Kidney epithelial cell (primary cell): ENCODE measurements at regions not wholly inside any gene's neighbourhood (a gene's known extent, or its start where the extent isn't known, plus 50 kb on each side); places are given as distances from the start of the nearest gene placed in this dataset.
A peak's percentile ranks its signal among the peaks of the same experiment; 100 is the strongest.

Experiments used
- DNase-seq: peaks from one replicate; pipeline ENCODE4 v3.0.0-alpha.2; 2010; ENCODE audit warnings: low read depth
- H3K27me3 ChIP-seq: 2 replicates; pipeline ENCODE4 v1.6.0; 2011; ENCODE audit warnings: low read length; ENCODE audit not compliant: control insufficient read depth, insufficient read depth
- H3K36me3 ChIP-seq: 2 replicates; pipeline ENCODE4 v1.5.1; 2011; ENCODE audit warnings: low read length; ENCODE audit not compliant: control insufficient read depth, insufficient read depth
- H3K4me3 ChIP-seq: 2 replicates; pipeline ENCODE4 v1.5.1; 2011; ENCODE audit warnings: low read depth, mild to moderate bottlenecking, control low read depth, low read length
- TF ChIP-seq, protein P1 (sequence below): IDR thresholded peaks from 2 replicates; pipeline ENCODE4 v1.5.1; 2011; ENCODE audit warnings: mild to moderate bottlenecking, moderate library complexity, low read length, control low read depth, inconsistent platforms; ENCODE audit not compliant: insufficient read depth, poor library complexity, severe bottlenecking

DNA sequence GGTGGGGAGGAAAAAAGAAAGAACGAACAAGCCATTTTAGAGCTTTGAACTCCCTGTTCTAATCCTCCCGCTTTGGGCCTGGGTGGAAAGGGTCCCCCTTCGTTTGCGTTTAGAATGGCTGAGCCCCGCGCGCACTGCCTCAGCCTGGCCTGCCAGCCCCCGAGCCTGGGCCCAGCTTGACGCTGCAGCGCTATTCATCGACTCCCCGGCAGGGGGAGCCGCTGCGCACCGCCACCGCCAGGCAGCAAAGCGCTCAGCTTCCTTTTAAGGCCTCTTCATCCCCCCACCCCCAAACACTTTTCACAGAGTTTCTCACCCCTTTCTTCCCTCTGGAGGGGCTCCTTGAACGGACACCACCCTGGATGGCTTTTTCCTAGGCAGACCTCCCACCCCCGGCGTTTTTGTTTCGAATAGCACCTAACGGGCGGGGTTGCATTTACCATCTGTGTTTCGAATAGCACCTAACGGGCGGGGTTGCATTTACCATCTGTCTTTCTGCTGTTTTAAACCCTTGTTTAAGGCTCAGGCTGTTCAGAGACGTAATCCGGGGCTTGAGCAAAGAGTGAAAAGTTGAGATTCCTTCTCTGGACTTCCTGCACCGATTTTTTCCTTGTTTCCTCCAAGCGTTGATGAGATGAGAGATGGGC lies 56.4 kb upstream of the PIWIL1 start:
- no peak for DNase-seq
- no peaks in the 10 kb centered on the region for H3K36me3 ChIP-seq
- no peaks in the 10 kb centered on the region for H3K27me3 ChIP-seq
- TF ChIP-seq, protein P1, sequence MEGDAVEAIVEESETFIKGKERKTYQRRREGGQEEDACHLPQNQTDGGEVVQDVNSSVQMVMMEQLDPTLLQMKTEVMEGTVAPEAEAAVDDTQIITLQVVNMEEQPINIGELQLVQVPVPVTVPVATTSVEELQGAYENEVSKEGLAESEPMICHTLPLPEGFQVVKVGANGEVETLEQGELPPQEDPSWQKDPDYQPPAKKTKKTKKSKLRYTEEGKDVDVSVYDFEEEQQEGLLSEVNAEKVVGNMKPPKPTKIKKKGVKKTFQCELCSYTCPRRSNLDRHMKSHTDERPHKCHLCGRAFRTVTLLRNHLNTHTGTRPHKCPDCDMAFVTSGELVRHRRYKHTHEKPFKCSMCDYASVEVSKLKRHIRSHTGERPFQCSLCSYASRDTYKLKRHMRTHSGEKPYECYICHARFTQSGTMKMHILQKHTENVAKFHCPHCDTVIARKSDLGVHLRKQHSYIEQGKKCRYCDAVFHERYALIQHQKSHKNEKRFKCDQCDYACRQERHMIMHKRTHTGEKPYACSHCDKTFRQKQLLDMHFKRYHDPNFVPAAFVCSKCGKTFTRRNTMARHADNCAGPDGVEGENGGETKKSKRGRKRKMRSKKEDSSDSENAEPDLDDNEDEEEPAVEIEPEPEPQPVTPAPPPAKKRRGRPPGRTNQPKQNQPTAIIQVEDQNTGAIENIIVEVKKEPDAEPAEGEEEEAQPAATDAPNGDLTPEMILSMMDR, result peak; percentile 88
- no peak overlapping the region for H3K4me3 ChIP-seq

DNA sequence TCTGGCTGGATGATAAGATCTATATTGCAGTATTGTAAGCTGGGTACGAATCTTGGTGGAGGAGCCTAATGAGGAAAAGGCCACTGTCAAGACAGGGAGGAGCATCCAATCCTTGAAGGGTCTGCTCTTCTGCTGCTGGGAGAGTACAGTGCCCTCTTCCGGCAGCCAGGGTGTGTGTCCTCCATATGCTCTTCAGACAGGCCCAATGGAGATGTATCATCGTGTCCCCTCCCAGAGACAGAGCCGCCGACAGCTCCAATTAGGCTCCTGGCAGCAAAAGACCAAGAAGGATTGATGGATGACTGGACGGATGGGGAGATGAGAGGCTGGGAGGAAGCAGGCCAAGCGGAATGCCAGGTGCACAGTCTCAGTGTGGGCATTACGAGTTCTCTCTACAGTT lies 51.6 kb upstream of the PIWIL1 start:
- DNase-seq, result no peak
- Histone ChIP-seq H3K4me3 (no peak overlapping the region), H3K36me3 (no peaks in the 10 kb centered on the region), H3K27me3 (no peaks in the 10 kb centered on the region)
- TF ChIP-seq, protein P1, result peak; percentile 37

DNA sequence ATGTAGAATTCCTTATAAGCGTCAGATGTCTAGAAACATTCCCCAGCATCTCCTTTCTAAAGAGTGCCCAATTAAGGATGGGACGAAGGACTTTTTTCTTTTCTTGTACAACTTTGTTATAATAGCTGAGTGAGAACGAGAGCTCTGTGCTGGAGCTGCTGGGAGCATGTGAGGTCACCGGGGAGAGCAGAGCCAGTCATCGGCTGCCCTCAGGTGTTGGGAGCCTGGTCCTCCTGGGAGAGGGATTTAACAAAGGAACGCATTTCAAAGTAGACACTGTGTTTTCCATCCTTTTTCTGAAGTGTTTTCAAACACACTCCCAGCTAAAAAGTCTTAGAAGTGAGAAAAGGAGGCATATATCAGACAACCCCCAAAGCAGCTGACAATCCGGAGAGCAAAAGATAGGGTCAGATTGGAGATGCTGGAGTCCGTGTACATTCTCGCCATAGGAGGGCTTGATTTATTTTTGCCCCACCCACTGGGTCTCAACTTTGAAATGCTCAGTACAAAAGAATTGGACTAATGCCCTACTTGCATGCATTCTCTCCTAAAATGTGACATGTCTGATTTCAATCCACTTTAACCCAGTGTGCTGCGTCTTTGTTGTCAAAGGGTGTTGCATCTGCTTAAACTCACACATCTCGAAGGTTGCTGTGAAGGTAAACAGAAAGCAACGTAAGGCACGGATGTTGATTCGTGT lies 50.8 kb upstream of the PIWIL1 start:
- Histone ChIP-seq H3K36me3 (no peaks in the 10 kb centered on the region), H3K4me3 (no peak overlapping the region), H3K27me3 (no peaks in the 10 kb centered on the region)
- TF ChIP-seq, protein P1, result no peak
- no peak for DNase-seq
